Skin epidermis (tissue), 12 donors: ENCODE measurements at regions not wholly inside any gene's neighbourhood (a gene's known extent, or its start where the extent isn't known, plus 50 kb on each side); places are given as distances from the start of the nearest gene placed in this dataset.

Source experiments
- H3K27ac ChIP-seq, 21 experiments: fragments of 200-600 bp; sonication (generic) in 11 of 21; one replicate each; pipeline ENCODE4 v1.5.0; 2020; ENCODE audit warnings: mild to moderate bottlenecking in 3 of 21, inconsistent platforms in 2 of 21, moderate library complexity in 2 of 21
- H3K4me3 ChIP-seq, 7 experiments: fragments of 200-600 bp; sonication (generic) in 2 of 7; one replicate each; pipeline ENCODE4 v1.5.0; 2020; ENCODE audit warnings: inconsistent platforms in 2 of 7, mild to moderate bottlenecking in 2 of 7, moderate library complexity in 1 of 7

DNA sequence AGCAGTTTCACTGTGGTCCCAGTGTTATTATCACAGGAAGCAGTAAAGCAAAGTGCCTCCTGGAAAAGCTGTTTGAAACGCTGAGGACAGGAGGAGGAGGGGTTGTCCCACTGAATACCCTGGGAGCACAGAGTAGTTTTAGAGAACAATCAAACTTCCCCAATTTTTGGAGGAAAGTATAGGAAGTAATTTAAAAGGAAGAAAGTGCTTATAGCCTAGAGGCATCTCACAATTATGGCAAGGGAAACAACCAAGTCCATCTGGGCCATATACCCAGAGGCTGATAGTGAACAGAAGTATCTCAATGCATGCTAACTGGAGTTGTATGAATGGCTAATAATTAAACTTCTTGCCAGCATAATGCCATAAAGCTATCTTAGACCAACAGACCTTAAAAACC lies 137.2 kb upstream of the EPHA6 start:
- no peak overlapping the region for H3K4me3 ChIP-seq
- H3K27ac ChIP-seq: no peak overlapping the region

GRCh38 chr3:96678325-96678724 lies 136.1 kb upstream of the EPHA6 start:
- no peak overlapping the region for H3K27ac ChIP-seq
- H3K4me3 ChIP-seq: no peak overlapping the region

- H3K4me3 ChIP-seq: no peak overlapping the region
- no peak overlapping the region for H3K27ac ChIP-seq
Measured at GRCh38 chr3:96700322-96701315, 113.8 kb upstream of the EPHA6 start.

DNA sequence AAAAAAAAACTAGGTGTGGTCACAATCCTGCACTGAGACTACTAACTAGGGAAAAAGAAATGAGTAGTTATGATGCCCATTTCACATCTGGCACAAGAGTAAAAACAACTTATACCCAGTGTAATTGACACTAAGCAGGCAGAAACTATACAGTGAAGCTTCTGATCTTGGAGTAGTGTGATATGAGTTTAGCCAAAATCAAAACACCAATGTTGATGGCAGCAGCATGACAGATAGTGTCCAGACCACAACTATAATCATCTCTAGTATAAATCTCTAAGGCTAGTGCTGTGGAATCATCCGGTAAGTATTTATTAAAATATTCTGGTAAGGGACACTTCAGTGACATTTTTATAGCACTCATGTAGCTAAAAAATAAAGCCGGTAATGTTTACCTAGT lies 108.5 kb upstream of the EPHA6 start:
- H3K4me3 ChIP-seq: no peak overlapping the region
- H3K27ac ChIP-seq: no peak overlapping the region

DNA sequence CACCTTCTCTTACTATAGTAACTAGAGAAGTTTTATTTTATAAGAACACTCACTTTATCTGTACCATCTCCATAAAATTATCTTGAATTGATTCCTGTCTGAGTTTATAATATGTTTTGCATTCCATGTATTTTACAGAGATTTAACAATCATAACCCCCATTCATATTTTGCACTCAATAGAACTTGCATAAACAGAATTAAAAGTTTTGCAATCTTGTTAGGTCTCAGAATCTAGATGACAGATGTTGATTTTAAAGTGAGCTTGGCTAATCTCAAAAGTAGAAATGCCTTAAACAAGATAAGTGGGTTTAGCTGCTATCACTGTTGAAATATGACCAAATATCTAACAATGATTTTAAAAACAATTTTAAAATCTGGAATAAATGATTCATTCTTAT lies 107.9 kb upstream of the EPHA6 start:
- Histone ChIP-seq H3K27ac (no peak overlapping the region), H3K4me3 (no peak overlapping the region)

DNA sequence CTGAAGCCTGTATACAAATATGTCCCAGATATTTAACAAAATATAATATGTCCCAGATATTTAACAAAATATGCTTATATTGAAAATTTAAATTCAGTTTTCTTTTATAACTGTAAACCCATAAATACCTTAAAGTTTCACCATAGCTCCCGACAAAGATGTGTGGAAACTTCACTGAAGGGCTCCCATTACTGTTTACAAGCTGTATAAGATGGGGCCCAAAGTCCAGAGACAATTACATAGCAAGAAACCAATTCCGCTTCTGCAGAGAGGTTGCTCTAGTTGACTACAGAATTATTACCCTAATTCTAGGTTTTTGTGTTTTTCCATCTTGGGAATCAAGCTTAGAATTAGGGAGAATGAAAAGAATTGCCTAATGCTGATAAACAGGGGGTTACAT lies 102.6 kb upstream of the EPHA6 start:
- H3K4me3 ChIP-seq: no peak overlapping the region
- H3K27ac ChIP-seq: no peak overlapping the region

DNA sequence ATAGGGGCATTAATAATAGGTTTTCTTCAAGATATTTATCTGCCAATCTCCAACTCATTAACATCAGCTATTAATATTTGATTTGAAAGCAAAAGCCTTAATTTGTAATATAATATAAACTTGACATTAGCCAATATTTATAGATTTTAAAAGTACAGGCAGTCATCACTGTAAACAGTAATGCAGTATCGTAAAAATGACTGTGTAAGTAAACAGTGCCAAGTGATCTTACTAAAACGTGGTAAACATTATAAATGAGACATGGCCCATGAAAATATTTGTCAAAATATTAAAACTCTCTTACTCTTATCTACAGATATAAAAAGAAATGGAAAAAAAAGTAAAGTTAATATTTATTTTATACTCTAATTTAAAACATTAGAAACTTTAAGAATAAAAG lies 101.6 kb upstream of the EPHA6 start:
- H3K4me3 ChIP-seq: no peak overlapping the region
- no peak overlapping the region for H3K27ac ChIP-seq

DNA sequence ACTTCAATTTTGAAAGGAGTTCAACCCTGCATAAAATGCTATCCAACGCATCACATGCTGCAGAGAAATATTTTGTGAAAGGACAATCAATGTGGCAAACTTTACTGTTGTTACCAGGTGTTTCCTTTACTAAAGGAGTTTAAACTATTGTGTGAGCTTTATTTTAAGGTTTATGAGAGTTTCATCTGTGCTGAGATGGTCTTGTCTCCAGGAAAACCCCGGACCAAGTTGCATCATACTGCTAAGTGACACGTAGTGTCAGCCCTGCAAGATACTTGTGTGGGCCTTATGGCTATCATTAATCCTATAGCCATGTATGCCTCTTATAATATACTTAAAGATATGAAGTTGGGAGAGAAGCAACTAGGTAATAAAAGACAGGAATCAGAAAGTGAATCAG lies 94.5 kb upstream of the EPHA6 start:
- H3K4me3 ChIP-seq: no peak overlapping the region
- no peak overlapping the region for H3K27ac ChIP-seq

DNA sequence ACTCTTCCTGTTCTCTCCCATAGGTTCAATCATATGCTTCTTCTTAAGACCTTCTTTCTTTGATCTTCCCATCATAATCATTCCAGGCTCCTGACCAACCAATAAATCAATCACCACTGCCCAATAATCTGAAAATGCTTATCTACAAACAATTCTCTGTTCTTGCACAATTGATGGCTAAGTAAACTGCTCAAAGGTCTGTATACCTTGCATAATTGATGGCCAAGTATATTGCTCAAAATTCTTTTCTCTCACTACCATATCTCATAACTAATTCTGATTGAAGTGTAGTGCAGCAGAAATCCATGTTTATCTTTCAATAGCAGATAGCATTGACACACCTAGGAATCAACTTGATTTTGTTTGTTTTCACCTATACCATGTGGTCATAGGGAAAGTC lies 83.4 kb upstream of the EPHA6 start:
- Histone ChIP-seq H3K27ac (no peak overlapping the region), H3K4me3 (no peak overlapping the region)

- no peak overlapping the region for H3K27ac ChIP-seq
- no peak overlapping the region for H3K4me3 ChIP-seq
Measured at GRCh38 chr3:96734273-96735009, 80.0 kb upstream of the EPHA6 start.

GRCh38 chr3:96748139-96748538 lies 66.3 kb upstream of the EPHA6 start:
- Histone ChIP-seq H3K27ac (no peak overlapping the region), H3K4me3 (no peak overlapping the region)

DNA sequence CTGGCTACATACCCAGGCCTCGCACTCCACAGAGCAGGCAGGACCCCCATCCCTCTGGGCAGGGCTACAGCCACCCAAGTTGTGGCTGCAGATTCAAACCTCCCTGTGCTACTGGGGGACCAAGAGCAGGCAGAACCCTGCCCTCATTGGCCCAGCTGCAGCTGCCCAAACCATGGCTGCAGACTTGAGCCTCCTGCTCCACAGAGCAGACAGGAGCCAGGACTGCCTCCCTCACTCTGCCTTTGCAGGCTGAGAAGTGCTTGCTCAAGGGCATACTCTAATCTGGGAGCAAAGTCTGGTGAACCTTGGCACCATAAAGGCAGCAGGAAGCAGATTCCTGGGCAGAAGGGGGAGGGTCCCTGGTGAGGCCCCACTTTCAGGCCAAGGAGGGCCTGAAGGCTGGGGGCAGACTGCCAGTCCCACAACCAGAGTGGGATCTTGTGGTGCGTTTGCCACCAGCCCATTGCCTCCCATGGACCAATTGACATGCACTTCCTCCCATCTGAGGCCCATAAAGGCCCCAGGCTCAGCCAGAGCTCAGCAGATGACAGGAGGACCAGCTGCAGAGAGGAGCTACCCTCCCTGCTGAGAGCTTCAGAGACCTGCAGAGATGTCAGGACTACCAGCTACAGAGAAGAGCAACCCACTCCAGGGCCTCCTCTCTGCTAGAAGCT lies 64.2 kb upstream of the EPHA6 start:
- no peak overlapping the region for H3K27ac ChIP-seq
- H3K4me3 ChIP-seq: no peak overlapping the region

GRCh38 chr3:96753124-96753523 lies 61.3 kb upstream of the EPHA6 start:
- H3K27ac ChIP-seq: no peak overlapping the region
- H3K4me3 ChIP-seq: no peak overlapping the region

DNA sequence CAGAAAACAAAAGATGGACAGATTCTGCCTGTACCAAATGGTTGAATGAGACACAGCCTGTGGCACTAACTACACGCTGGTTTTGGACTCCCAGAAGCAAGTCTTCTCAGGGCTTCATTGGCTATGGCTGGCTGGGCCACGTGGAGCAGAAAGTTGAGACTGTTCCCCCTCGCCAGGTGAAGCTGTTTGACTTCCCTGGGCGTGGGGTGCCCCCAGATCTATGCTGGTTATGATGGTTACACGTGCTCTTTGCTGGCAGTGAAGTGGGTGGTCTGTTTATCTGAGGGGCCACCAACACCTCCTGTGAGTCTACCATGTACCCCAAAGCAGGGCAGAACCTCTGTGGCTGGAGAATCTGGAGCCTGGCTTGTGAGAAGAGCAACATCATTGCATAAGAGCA lies 60.3 kb upstream of the EPHA6 start:
- no peak overlapping the region for H3K27ac ChIP-seq
- H3K4me3 ChIP-seq: no peak overlapping the region

- H3K4me3 ChIP-seq: no peak overlapping the region
- H3K27ac ChIP-seq: no peak overlapping the region
Measured at GRCh38 chr3:96755519-96755918, 58.9 kb upstream of the EPHA6 start.

GRCh38 chr3:96756516-96756915 lies 57.9 kb upstream of the EPHA6 start:
- H3K4me3 ChIP-seq: no peak overlapping the region
- H3K27ac ChIP-seq: no peak overlapping the region

GRCh38 chr3:96760956-96761355 lies 53.4 kb upstream of the EPHA6 start:
- Histone ChIP-seq H3K27ac (no peak overlapping the region), H3K4me3 (no peak overlapping the region)
